GM12874 (cell line): ENCODE measurements at regions not wholly inside any gene's neighbourhood (a gene's known extent, or its start where the extent isn't known, plus 50 kb on each side); places are given as distances from the start of the nearest gene placed in this dataset.

ENCODE experiments used
- TF ChIP-seq, protein P1 (sequence below): IDR thresholded peaks from 2 replicates; pipeline ENCODE4 v1.5.1; 2011; ENCODE audit warnings: low read depth, mild to moderate bottlenecking, control low read depth, low read length, moderate library complexity; ENCODE audit not compliant: insufficient read depth

GRCh38 chr11:10914050-10914449, 56.2 kb upstream of the ZBED5 start:
- TF ChIP-seq, protein P1, sequence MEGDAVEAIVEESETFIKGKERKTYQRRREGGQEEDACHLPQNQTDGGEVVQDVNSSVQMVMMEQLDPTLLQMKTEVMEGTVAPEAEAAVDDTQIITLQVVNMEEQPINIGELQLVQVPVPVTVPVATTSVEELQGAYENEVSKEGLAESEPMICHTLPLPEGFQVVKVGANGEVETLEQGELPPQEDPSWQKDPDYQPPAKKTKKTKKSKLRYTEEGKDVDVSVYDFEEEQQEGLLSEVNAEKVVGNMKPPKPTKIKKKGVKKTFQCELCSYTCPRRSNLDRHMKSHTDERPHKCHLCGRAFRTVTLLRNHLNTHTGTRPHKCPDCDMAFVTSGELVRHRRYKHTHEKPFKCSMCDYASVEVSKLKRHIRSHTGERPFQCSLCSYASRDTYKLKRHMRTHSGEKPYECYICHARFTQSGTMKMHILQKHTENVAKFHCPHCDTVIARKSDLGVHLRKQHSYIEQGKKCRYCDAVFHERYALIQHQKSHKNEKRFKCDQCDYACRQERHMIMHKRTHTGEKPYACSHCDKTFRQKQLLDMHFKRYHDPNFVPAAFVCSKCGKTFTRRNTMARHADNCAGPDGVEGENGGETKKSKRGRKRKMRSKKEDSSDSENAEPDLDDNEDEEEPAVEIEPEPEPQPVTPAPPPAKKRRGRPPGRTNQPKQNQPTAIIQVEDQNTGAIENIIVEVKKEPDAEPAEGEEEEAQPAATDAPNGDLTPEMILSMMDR, result no peak

GRCh38 chr11:10913075-10913474, 55.2 kb upstream of the ZBED5 start:
- TF ChIP-seq, protein P1, result no peak

DNA sequence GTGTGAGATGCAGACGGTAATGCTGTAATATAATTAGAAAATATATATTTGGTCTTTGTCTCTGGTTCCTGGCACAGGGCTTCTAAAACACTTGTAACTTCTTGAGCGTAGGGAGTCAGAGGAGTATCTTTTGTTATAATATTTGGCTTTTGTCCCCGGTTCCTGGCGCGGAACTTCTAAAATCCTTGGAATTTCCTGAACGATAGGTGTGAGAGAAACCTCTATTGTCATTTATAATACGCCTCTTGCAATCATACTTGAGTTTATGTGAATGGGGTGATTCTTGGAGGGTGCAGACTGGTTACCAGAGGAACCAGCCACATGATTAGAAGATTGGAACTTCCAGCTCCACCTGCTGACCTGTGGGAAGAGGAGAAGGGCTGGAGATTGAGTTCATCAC, 54.1 kb upstream of the ZBED5 start:
- TF ChIP-seq, protein P1, result no peak

- TF ChIP-seq, protein P1, result no peak
Observed at GRCh38 chr11:10909141-10909883, 51.5 kb upstream of the ZBED5 start.

DNA sequence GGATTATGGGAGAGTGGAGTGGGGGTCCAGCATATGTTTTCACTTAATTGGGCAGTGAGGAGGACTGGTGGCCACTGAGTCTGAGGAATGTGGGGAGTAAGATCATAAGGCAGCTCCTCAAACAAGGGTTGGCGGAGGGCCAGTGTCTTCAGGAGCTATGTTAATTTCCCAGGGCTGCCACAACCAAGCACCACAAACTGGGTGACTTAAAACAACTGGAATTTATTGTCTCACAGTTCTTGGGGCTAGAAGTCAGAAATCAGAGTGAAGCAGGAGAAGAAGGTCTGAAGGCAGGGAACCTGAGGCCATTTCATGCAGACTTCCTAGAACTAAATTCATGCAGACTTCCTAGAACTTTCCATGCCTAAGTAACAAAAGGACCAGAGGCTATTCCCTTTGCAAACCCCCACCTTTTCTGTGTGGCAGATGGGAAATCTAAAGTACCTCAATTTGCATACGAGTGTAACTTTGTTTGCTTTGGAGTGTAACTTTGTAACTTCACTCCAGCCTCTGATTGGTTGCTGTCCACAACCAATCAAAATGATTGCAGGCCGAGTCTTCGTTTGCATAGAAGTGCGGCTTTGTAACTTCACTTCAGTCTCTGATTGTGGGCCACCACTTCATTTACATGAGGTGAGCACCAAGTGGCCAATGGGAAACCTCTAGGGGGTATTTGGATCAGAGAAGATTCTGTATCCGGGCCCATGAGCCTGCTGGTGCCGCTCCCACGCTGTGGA, 50.5 kb upstream of the ZBED5 start:
- TF ChIP-seq, protein P1, result no peak
